ENCODE measurements at regions not wholly inside any gene's neighbourhood (a gene's known extent, or its start where the extent isn't known, plus 50 kb on each side); places are given as distances from the start of the nearest gene placed in this dataset.

DNA sequence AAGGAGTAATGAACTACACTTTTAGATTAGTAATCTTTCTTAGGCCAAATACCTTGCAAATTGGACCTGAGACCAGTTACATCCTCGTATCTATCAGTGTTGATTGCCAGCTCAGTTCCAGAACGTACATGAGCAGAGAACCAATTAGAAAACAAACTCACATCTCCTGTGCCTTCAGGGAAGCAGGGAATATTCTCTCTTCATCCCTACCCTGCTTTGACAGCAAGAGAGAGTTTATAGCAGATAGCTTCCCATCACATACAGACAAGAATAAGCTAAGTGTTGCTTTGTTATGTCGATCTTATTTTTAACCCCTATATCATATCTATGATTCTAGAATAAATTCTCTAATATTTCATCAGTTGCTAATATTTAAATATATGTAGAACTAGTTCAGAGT lies 181.8 kb downstream of the DSC3 start:
- TF ChIP-seq CTCF (IDR thresholded peaks at IDR 0.05) (no peak), POLR2A (IDR thresholded peaks at IDR 0.05) (no peak)
